Chondrocyte (in vitro differentiated cells): ENCODE measurements at regions not wholly inside any gene's neighbourhood (a gene's known extent, or its start where the extent isn't known, plus 50 kb on each side); places are given as distances from the start of the nearest gene placed in this dataset.

Source experiments
- DNase-seq: peaks from one replicate; pipeline ENCODE4 v3.0.0; 2021; ENCODE audit warnings: mixed read lengths, low spot score
- H3K27ac Mint-ChIP-seq: one replicate; pipeline ENCODE4 v1.8.0; 2021; ENCODE audit warnings: mild to moderate bottlenecking, moderate library complexity, mixed read lengths; ENCODE audit not compliant: unreplicated experiment
- H3K27me3 Mint-ChIP-seq: 2 replicates; pipeline ENCODE4 v1.8.0; 2021; ENCODE audit warnings: low read depth, mixed read lengths
- H3K36me3 Mint-ChIP-seq: 2 replicates; pipeline ENCODE4 v1.8.0; 2021; ENCODE audit warnings: low read depth, mixed read lengths
- H3K4me1 Mint-ChIP-seq: 2 replicates; pipeline ENCODE4 v1.8.0; 2021; ENCODE audit warnings: low read depth, mild to moderate bottlenecking, mixed read lengths
- H3K4me3 Mint-ChIP-seq: one replicate; pipeline ENCODE4 v1.8.0; 2021; ENCODE audit warnings: mild to moderate bottlenecking, moderate library complexity, mixed read lengths; ENCODE audit not compliant: unreplicated experiment
- H3K9me3 Mint-ChIP-seq: 2 replicates; pipeline ENCODE4 v1.8.0; 2021; ENCODE audit warnings: low read depth, mixed read lengths
- CTCF ChIP-seq: fragments of 200-600 bp; sonication (generic); IDR thresholded peaks from 2 replicates; pipeline ENCODE4 v1.5.0; 2021; ENCODE audit warnings: antibody characterized with exemption, mild to moderate bottlenecking, moderate library complexity

- Mint-ChIP-seq H3K27me3 (peaks cover under 1% of the 10 kb centered on the region), H3K36me3 (no peaks in the 10 kb centered on the region), H3K9me3 (peaks cover 15% of the 10 kb centered on the region), H3K4me3 (no peak overlapping the region), H3K4me1 (no peaks in the 10 kb centered on the region), H3K27ac (no peak overlapping the region)
- TF ChIP-seq CTCF = no peak
- DNase-seq = no peak
Observed at GRCh38 chr4:18155067-18156041, 133.8 kb upstream of the LCORL start.

GRCh38 chr4:18138076-18138665 lies 116.6 kb upstream of the LCORL start:
- TF ChIP-seq CTCF = no peak

GRCh38 chr4:18134111-18134510 lies 112.6 kb upstream of the LCORL start:
- Mint-ChIP-seq H3K9me3 (peaks cover 14% of the 10 kb centered on the region), H3K4me1 (no peaks in the 10 kb centered on the region), H3K27me3 (peaks cover 3% of the 10 kb centered on the region), H3K36me3 (no peaks in the 10 kb centered on the region), H3K4me3 (no peak overlapping the region), H3K27ac (no peak overlapping the region)
- TF ChIP-seq CTCF = no peak
- no peak for DNase-seq

More at GRCh38 chr4:18138076-18138665, 116.6 kb upstream of the LCORL start:
- Mint-ChIP-seq H3K27me3 (no peaks in the 10 kb centered on the region), H3K4me3 (no peak overlapping the region), H3K27ac (no peak overlapping the region), H3K9me3 (peaks cover 14% of the 10 kb centered on the region), H3K36me3 (no peaks in the 10 kb centered on the region), H3K4me1 (no peaks in the 10 kb centered on the region)
- DNase-seq = no peak

GRCh38 chr4:18130256-18130655 lies 108.7 kb upstream of the LCORL start:
- H3K27me3 Mint-ChIP-seq = peaks cover 3% of the 10 kb centered on the region
- no peaks in the 10 kb centered on the region for H3K4me1 Mint-ChIP-seq
- H3K9me3 Mint-ChIP-seq = peaks cover 4% of the 10 kb centered on the region
- DNase-seq = no peak
- H3K27ac Mint-ChIP-seq = no peak overlapping the region
- no peaks in the 10 kb centered on the region for H3K36me3 Mint-ChIP-seq
- no peak overlapping the region for H3K4me3 Mint-ChIP-seq
- TF ChIP-seq CTCF = no peak

GRCh38 chr4:18128241-18128640 lies 106.7 kb upstream of the LCORL start:
- H3K27ac Mint-ChIP-seq = no peak overlapping the region
- no peak for DNase-seq
- no peak for TF ChIP-seq CTCF
- H3K36me3 Mint-ChIP-seq = no peaks in the 10 kb centered on the region
- H3K4me3 Mint-ChIP-seq = no peak overlapping the region
- H3K27me3 Mint-ChIP-seq = peaks cover 7% of the 10 kb centered on the region
- no peaks in the 10 kb centered on the region for H3K9me3 Mint-ChIP-seq
- no peaks in the 10 kb centered on the region for H3K4me1 Mint-ChIP-seq
